A549 (cell line): ENCODE measurements at regions not wholly inside any gene's neighbourhood (a gene's known extent, or its start where the extent isn't known, plus 50 kb on each side); places are given as distances from the start of the nearest gene placed in this dataset.

Source experiments
- ATAC-seq, 2 experiments: fragments of 200-7000 bp in 1 of 2; fragments of >200 bp in 1 of 2; cut with Nextera tagmentation in 1 of 2; cut with Tn5 transposase in 1 of 2; 3 replicates each; pipeline versions ENCODE4 v1.8.0 to v1.9.1; 2018 to 2020; ENCODE audit warnings: mild to moderate bottlenecking in 1 of 2, moderate library complexity in 1 of 2
- CTCF ChIA-PET: fragments of 300-600 bp; sonication (Branson Sonifier 250); formaldehyde crosslinking; extraction: SDS; loops from one replicate; lab custom pipeline; 2021; ENCODE audit warnings: antibody characterized with exemption, inconsistent platforms; lab: Yijun Ruan, JAX
- POLR2A ChIA-PET: fragments of 350-600 bp; formaldehyde crosslinking; extraction: SDS; loops from one replicate; lab custom pipeline; 2021; ENCODE audit warnings: antibody characterized with exemption, inconsistent platforms; lab: Yijun Ruan, JAX
- DNase-seq, 2 experiments: peaks; one replicate each; pipeline versions ENCODE4 v3.0.0 to v3.0.0-alpha.2; 2011 to 2016; ENCODE audit warnings: low read depth in 1 of 2, low spot score in 1 of 2
- FAIRE-seq: peaks from 2 replicates; lab custom pipeline; 2011; peaks lifted over from hg19 to GRCh38; lab: Jason Lieb, UNC
- H3K27ac ChIP-seq, 2 experiments: fragments of >200 bp; sonication (Bioruptor Twin); formaldehyde crosslinking; 3 replicates each; pipeline ENCODE4 v1.5.1; 2016 to 2017
- H3K4me1 ChIP-seq: fragments of >200 bp; sonication (Bioruptor Twin); formaldehyde crosslinking; 3 replicates; pipeline ENCODE4 v1.6.1; 2016
- H3K4me2 ChIP-seq: fragments of >200 bp; sonication (Bioruptor Twin); formaldehyde crosslinking; 3 replicates; pipeline ENCODE4 v1.6.1; 2016
- H3K4me3 ChIP-seq: fragments of >200 bp; sonication (Bioruptor Twin); formaldehyde crosslinking; 3 replicates; pipeline ENCODE4 v1.5.1; 2016
- H3K9me3 ChIP-seq: fragments of >200 bp; sonication (Bioruptor Twin); formaldehyde crosslinking; 3 replicates; pipeline ENCODE4 v1.6.1; 2016
- CBX2 ChIP-seq: fragments of 200-600 bp; sonication (generic); IDR thresholded peaks from 2 replicates; pipeline ENCODE4 v1.6.1; 2016; ENCODE audit warnings: low read depth, mild to moderate bottlenecking, borderline replicate concordance
- CEBPB ChIP-seq, 2 experiments: fragments of >200 bp in 1 of 2; sonication (Bioruptor Twin) in 1 of 2; formaldehyde crosslinking in 1 of 2; IDR thresholded peaks; 2 replicates each; pipeline ENCODE4 v1.6.1; 2012 to 2016
- EHMT2 ChIP-seq: fragments of 200-600 bp; sonication (generic); IDR thresholded peaks from 2 replicates; pipeline ENCODE4 v1.6.1; 2016; ENCODE audit warnings: antibody characterized with exemption, low read depth, mild to moderate bottlenecking, moderate library complexity
- EP300 ChIP-seq, 2 experiments: fragments of >200 bp; sonication (Bioruptor Twin); formaldehyde crosslinking; IDR thresholded peaks; 2 replicates in 1 of 2; 3 replicates in 1 of 2; pipeline ENCODE4 v1.6.1; 2016 to 2017
- ESRRA ChIP-seq: fragments of 150-350 bp; IDR thresholded peaks from 2 replicates; pipeline ENCODE4 v1.6.1; 2014; ENCODE audit warnings: mild to moderate bottlenecking, low read length, borderline replicate concordance
- FOXS1 ChIP-seq: fragments of 250-450 bp; sonication (Bioruptor Pico); IDR thresholded peaks from 2 replicates; pipeline ENCODE4 v1.5.0; 2020; ENCODE audit warnings: mild to moderate bottlenecking, moderate library complexity
- HDAC2 ChIP-seq: fragments of 200-600 bp; sonication (generic); IDR thresholded peaks from 2 replicates; pipeline ENCODE4 v1.6.1; 2016
- HEYL ChIP-seq: fragments of 250-450 bp; sonication (Bioruptor Pico); IDR thresholded peaks from 2 replicates; pipeline ENCODE4 v1.8.0; 2021; ENCODE audit warnings: mild to moderate bottlenecking, moderate library complexity
- HOXB5 ChIP-seq: fragments of 250-450 bp; sonication (Bioruptor Pico); IDR thresholded peaks from 2 replicates; pipeline ENCODE4 v1.5.0; 2020; ENCODE audit warnings: mild to moderate bottlenecking, moderate library complexity
- JUNB ChIP-seq: fragments of >200 bp; sonication (Bioruptor Twin); formaldehyde crosslinking; IDR thresholded peaks from 2 replicates; pipeline ENCODE4 v1.6.1; 2016
- MAZ ChIP-seq: fragments of 150-350 bp; IDR thresholded peaks from 2 replicates; pipeline ENCODE4 v1.6.1; 2014; ENCODE audit warnings: antibody characterized with exemption, low read depth, low read length, borderline replicate concordance
- NR3C1 ChIP-seq: fragments of >200 bp; sonication (Bioruptor Twin); formaldehyde crosslinking; IDR thresholded peaks from 3 replicates; pipeline ENCODE4 v1.6.1; 2017
- SREBF2 ChIP-seq: fragments of 450-650 bp; IDR thresholded peaks from 2 replicates; pipeline ENCODE4 v1.6.1; 2014; ENCODE audit warnings: mild to moderate bottlenecking, moderate library complexity
- TFCP2L1 ChIP-seq: fragments of 250-450 bp; sonication (Bioruptor Pico); IDR thresholded peaks from 2 replicates; pipeline ENCODE4 v1.5.0; 2021; ENCODE audit warnings: mild to moderate bottlenecking
- TP53 ChIP-seq: fragments of 250-450 bp; sonication (Bioruptor Pico); IDR thresholded peaks from 2 replicates; pipeline ENCODE4 v1.5.0; 2021; ENCODE audit warnings: mild to moderate bottlenecking, moderate library complexity
- ZFP36 ChIP-seq: fragments of 450-650 bp; IDR thresholded peaks from 2 replicates; pipeline ENCODE4 v1.6.1; 2014; ENCODE audit warnings: borderline replicate concordance; ENCODE audit not compliant: partially characterized antibody
- WGBS: methylation state at CpG from one replicate; pipeline ENCODE4 v1.1.6; 2017; ENCODE audit errors: missing lambda C conversion rate; 5-methylcytosine and 5-hydroxymethylcytosine counted together
- TF ChIP-seq, protein P1 (sequence below): IDR thresholded peaks from 2 replicates; pipeline ENCODE4 v1.6.1; 2012
- TF ChIP-seq, protein P2 (sequence below): IDR thresholded peaks from 2 replicates; pipeline ENCODE4 v1.6.1; 2012
- TF ChIP-seq, protein P3 (sequence below): fragments of >200 bp; sonication (Bioruptor Twin); formaldehyde crosslinking; IDR thresholded peaks from 3 replicates; pipeline ENCODE4 v1.6.1; 2016
- TF ChIP-seq, protein P4 (sequence below): fragments of 200-600 bp; sonication (generic); IDR thresholded peaks from 2 replicates; pipeline ENCODE4 v1.6.1; 2016; ENCODE audit warnings: antibody characterized with exemption, mild to moderate bottlenecking, moderate library complexity
- TF ChIP-seq, protein P5 (sequence below): fragments of 450-650 bp; IDR thresholded peaks from 2 replicates; pipeline ENCODE4 v1.6.1; 2014; ENCODE audit warnings: antibody characterized with exemption

DNA sequence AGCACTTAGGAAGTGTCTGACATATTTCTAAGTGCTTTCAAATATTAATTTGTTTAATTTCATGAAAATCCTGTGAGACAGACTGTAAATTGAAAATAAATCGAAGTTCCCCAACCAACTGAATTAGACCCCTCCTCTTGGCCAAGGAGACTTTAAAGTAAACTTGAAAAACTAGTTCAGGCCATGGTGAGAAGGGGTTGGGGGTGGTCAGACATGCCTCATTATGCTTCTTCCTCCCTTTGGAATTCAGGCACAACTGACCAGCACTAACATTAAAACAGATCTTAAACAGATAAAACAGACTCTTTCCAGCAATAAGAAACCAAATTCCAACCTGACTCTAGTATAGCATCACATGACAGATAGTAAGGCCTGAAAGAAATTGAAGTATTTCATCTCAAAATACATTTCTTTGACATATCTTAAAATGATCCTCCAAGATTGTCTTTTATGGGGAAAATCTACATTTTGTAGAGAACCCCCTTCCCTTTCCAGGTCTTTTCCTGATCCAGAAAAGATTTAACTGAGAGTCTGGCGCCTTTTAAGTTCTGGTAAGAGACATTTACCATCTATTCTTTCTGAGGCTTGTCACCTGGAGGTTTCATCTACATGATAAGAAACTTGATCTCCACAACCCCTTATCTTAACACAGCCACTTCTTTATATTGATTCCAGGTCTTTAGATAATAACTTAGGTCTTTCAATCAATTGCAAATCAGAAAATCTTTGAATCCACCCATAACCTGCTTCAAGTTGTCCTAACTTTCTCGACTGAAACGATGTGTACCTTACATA, 336.5 kb downstream of the PCDH20 start:
- no peaks in the 10 kb centered on the region for H3K9me3 ChIP-seq
- FAIRE-seq (no peak), DNase-seq (no peak), ATAC-seq (no peak)
- TF ChIP-seq HOXB5 (CRISPR knock-in tag) (no peak), ESRRA (no peak), HEYL (CRISPR knock-in tag) (no peak)
- WGBS = 0% methylated on average over 4 of the region's 4 CpGs
- H3K27ac ChIP-seq = no peak overlapping the region
- no peak overlapping the region for H3K4me3 ChIP-seq
- CTCF ChIA-PET = no interaction called here
- H3K4me2 ChIP-seq = no peak overlapping the region
- no peaks in the 10 kb centered on the region for H3K4me1 ChIP-seq
- POLR2A ChIA-PET = no interaction called here

DNA sequence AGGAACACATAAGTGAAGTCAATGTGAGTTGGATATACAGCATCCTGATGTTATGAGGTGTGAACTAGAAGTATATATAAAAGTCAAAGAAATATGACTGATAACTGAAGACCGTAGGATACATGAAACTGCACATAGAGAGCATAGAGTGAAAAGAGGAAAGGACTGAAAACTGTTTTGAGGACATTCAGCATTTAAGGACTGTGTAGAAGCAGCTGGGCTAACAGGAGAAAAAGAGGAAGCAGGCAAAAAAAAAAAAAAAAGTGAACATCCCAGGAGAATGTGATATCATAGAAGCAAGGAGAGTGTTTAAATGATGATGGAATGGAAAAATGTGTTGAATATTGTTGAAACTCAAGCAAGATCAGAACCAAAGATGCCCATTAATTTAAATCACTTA, 363.5 kb downstream of the PCDH20 start:
- CTCF ChIA-PET = no interaction called here

DNA sequence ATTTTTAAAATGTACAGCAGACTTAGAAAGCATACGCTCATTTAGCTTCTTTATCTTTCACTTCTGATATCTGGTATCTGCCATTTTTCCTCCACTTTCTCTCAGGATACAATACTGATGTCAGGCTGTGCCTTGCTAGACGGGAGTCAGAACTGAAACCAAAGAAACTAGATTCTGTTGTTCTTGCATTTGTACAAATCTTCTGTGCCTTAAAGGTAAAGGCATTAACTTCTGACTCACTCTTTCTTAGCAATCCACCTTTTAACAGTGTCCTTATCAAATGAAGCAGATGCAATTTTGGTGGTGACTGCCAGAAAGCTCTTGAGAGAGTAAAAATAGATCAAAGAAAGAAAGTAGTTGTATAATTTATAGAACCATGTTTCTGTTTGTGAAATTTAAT, 370.4 kb downstream of the PCDH20 start:
- ChIA-PET POLR2A (no interaction called here), CTCF (no interaction called here)
- WGBS = 2% methylated on average over 2 of the region's 2 CpGs
- ATAC-seq = no peak
- no peaks in the 10 kb centered on the region for H3K9me3 ChIP-seq
- H3K4me2 ChIP-seq = no peak overlapping the region
- TF ChIP-seq CBX2 (no peak), ZFP36 (no peak)
- TF ChIP-seq, protein P1, sequence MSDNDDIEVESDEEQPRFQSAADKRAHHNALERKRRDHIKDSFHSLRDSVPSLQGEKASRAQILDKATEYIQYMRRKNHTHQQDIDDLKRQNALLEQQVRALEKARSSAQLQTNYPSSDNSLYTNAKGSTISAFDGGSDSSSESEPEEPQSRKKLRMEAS = no peak
- DNase-seq = no peak
- no peak for FAIRE-seq
- H3K27ac ChIP-seq = no peak overlapping the region
- no peak overlapping the region for H3K4me3 ChIP-seq
- no peaks in the 10 kb centered on the region for H3K4me1 ChIP-seq

More for the DNA sequence above, 363.5 kb downstream of the PCDH20 start:
- no peak for ATAC-seq
- no peak for DNase-seq
- Histone ChIP-seq H3K4me3 (no peak overlapping the region), H3K4me1 (no peaks in the 10 kb centered on the region), H3K4me2 (no peak overlapping the region), H3K9me3 (no peaks in the 10 kb centered on the region), H3K27ac (no peak overlapping the region)
- FAIRE-seq = no peak
- WGBS = 0% methylated on average over 1 of the region's 1 CpG
- POLR2A ChIA-PET = no interaction called here
- TF ChIP-seq FOXS1 (CRISPR knock-in tag) (no peak), JUNB (no peak), EP300 (IDR thresholded peaks at IDR 0.05) (no peak), SREBF2 (no peak)
- TF ChIP-seq, protein P2, sequence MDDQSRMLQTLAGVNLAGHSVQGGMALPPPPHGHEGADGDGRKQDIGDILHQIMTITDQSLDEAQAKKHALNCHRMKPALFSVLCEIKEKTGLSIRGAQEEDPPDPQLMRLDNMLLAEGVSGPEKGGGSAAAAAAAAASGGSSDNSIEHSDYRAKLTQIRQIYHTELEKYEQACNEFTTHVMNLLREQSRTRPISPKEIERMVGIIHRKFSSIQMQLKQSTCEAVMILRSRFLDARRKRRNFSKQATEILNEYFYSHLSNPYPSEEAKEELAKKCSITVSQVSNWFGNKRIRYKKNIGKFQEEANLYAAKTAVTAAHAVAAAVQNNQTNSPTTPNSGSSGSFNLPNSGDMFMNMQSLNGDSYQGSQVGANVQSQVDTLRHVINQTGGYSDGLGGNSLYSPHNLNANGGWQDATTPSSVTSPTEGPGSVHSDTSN = no peak
- TF ChIP-seq, protein P3, sequence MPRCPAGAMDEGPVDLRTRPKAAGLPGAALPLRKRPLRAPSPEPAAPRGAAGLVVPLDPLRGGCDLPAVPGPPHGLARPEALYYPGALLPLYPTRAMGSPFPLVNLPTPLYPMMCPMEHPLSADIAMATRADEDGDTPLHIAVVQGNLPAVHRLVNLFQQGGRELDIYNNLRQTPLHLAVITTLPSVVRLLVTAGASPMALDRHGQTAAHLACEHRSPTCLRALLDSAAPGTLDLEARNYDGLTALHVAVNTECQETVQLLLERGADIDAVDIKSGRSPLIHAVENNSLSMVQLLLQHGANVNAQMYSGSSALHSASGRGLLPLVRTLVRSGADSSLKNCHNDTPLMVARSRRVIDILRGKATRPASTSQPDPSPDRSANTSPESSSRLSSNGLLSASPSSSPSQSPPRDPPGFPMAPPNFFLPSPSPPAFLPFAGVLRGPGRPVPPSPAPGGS = no peak

DNA sequence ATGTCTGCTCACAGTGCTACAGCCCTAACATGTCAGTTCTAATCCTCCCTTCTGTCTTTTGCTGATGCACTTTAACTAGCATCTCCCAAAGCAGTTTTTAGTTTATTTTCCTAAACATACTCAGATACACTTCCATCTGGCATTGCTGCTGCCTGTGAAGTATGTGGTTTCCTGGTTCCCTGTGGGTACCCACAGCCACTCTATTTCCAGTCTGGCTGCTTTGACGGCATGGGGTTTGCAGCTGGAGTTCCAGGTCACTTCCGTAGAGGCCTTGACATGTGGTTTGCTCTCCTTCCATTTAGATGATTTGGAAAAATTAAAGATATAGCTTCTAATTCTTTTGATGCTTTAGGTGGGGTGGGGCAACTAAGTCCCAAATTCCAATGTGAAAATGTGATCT, 375.5 kb downstream of the PCDH20 start:
- TF ChIP-seq TP53 (CRISPR knock-in tag) = no peak
- TF ChIP-seq TFCP2L1 (CRISPR knock-in tag) = no peak
- TF ChIP-seq, protein P4, sequence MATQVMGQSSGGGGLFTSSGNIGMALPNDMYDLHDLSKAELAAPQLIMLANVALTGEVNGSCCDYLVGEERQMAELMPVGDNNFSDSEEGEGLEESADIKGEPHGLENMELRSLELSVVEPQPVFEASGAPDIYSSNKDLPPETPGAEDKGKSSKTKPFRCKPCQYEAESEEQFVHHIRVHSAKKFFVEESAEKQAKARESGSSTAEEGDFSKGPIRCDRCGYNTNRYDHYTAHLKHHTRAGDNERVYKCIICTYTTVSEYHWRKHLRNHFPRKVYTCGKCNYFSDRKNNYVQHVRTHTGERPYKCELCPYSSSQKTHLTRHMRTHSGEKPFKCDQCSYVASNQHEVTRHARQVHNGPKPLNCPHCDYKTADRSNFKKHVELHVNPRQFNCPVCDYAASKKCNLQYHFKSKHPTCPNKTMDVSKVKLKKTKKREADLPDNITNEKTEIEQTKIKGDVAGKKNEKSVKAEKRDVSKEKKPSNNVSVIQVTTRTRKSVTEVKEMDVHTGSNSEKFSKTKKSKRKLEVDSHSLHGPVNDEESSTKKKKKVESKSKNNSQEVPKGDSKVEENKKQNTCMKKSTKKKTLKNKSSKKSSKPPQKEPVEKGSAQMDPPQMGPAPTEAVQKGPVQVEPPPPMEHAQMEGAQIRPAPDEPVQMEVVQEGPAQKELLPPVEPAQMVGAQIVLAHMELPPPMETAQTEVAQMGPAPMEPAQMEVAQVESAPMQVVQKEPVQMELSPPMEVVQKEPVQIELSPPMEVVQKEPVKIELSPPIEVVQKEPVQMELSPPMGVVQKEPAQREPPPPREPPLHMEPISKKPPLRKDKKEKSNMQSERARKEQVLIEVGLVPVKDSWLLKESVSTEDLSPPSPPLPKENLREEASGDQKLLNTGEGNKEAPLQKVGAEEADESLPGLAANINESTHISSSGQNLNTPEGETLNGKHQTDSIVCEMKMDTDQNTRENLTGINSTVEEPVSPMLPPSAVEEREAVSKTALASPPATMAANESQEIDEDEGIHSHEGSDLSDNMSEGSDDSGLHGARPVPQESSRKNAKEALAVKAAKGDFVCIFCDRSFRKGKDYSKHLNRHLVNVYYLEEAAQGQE = no peak
- TF ChIP-seq, protein P5, sequence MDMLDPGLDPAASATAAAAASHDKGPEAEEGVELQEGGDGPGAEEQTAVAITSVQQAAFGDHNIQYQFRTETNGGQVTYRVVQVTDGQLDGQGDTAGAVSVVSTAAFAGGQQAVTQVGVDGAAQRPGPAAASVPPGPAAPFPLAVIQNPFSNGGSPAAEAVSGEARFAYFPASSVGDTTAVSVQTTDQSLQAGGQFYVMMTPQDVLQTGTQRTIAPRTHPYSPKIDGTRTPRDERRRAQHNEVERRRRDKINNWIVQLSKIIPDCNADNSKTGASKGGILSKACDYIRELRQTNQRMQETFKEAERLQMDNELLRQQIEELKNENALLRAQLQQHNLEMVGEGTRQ = no peak
- no peak for TF ChIP-seq HDAC2
- TF ChIP-seq MAZ = no peak
- TF ChIP-seq EHMT2 = no peak
- no peak for TF ChIP-seq CEBPB (IDR thresholded peaks at IDR 0.05)
- no peak for TF ChIP-seq FOXS1 (CRISPR knock-in tag)
- TF ChIP-seq NR3C1 = no peak
- Histone ChIP-seq H3K4me1 (no peaks in the 10 kb centered on the region), H3K4me2 (no peak overlapping the region), H3K27ac (no peak overlapping the region), H3K4me3 (no peak overlapping the region), H3K9me3 (no peaks in the 10 kb centered on the region)
- ChIA-PET CTCF (no interaction called here), POLR2A (no interaction called here)
- 0% methylated on average over 2 of the region's 2 CpGs for WGBS
- ATAC-seq = no peak
- no peak for FAIRE-seq
- no peak for DNase-seq
